Activated T-cell treated with anti-CD3 and anti-CD28 coated beads, Interleukin-2, amount 50 U/mL, for 48 hours (primary cell): ENCODE measurements at regions not wholly inside any gene's neighbourhood (a gene's known extent, or its start where the extent isn't known, plus 50 kb on each side); places are given as distances from the start of the nearest gene placed in this dataset.
"Not testable (repeated sequence)": the region's sequence is repeated elsewhere in the genome, so short reads cannot be mapped to it uniquely, and the experiment has no call there.

Experiments
- DNase-seq, 2 experiments: peaks; one replicate each; pipeline ENCODE4 v3.0.0-alpha.2; 2020

- no peak for DNase-seq
Measured at GRCh38 chrX:22538580-22538979, 265.9 kb downstream of the CBLL2 start.

DNA sequence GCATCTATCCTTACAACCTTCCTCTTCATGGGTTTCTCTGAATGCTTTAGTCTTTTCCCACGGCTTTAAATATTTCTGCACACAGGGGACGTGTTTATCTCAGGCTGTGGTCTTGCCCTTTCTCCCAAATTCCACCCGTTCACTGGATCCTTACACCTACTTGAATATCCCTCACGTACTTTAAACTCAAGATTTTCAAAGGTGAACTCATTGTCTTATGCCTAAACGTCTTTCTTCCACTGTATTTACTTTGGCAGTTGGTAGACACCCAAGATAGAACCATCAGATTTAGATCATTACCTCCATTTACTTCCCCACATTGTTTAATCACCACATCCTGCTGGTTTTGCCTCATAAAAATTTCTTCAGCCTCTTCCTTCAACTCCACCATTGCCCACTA lies 269.2 kb downstream of the CBLL2 start:
- DNase-seq, result no peak

GRCh38 chrX:22542641-22543040 lies 269.9 kb downstream of the CBLL2 start:
- no peak for DNase-seq

GRCh38 chrX:22559506-22559905 lies 286.8 kb downstream of the CBLL2 start:
- DNase-seq, result no peak

DNA sequence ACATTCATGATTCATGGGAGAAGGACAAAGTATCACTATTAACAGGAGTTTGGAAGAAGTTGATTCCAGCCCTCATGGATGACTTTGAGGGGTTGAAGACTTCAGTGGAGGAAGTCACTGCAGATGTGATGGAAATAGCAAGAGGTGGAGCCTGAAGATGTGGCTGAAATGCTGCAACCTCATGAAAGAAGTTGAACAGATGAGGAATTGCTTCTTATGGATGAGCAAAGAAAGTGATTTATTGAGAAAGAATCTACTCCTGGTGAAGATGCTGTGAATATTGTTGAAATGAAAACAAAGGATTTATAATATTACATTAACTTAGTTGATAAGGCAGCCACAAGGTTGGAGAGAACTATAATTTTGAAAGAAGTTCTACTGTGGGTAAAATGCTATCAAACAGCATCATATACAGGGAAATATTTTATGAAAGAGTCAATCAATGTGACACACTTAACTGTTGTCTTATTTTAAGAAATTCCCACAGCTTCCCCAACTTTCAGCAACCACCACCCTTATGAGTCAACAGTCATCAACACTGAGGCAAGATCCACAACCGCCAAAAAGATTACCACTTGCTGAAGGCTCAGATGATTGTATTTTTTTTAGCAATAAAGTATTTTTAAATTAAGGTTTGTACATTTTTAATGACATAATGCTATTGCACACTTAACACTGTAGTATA lies 302.6 kb downstream of the CBLL2 start:
- no peak for DNase-seq

DNA sequence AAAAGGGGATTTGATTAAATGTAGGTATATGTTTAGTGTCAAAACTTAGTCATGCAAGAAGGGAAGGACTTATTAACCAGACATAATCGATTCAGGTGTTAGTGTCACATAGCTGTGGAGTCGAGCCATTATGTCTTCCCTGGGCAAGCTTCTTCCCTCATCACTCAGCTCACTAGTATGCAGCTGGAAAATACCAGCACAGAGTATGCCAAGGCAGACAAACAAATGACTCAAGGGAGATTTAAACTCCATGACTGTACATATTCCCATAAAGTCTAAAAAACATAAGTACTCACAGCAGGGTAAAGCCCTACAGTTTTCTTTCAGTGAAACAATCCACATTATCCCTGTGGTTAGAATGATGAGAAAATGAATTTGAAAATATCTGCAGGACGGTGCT lies 304.5 kb downstream of the CBLL2 start:
- no peak for DNase-seq

DNA sequence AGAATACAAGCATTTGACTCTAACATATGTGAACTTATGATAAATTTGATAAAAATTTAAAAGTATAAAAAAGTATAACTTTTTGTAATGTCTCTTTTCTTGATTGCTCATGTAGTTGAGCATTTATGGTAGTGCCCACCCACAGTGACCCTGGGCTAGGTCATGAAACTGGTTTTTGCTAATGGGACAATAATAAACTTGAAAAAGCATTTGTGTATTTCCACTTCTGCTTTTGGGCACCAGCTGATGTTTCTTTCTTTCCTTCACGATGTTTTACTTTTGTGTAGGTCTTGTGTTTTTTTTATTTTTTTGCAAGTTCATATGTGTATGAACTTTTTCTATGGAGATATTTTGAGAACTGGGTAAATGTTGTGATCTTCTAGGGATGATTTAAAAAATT lies 313.1 kb downstream of the CBLL2 start:
- DNase-seq, result no peak

DNA sequence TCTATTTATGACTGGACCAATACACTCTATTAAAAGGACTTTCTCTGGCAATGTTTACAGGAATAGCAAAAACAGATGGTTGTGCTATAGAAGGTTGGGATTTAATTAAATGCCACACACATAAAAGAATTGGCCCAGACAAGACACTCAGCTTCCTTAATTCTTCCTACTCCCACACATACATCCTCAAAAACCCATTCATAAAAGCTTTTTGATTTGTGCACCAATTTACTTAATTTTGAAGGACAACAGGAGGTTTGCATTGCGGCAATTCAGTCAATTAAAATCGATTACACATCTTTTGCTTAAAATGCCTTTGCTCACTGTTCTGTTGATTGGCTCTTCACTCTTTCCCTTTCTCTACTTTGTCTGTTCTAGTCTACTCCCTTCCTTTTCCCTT lies 317.1 kb downstream of the CBLL2 start:
- DNase-seq, result no peak

- DNase-seq, result no peak
Measured at GRCh38 chrX:22594766-22595165, 322.1 kb downstream of the CBLL2 start.

- no peak for DNase-seq
Measured at GRCh38 chrX:22603060-22603459, 330.3 kb downstream of the CBLL2 start.

- not testable (repeated sequence) for DNase-seq
Measured at GRCh38 chrX:22609452-22609851, 336.7 kb downstream of the CBLL2 start.

DNA sequence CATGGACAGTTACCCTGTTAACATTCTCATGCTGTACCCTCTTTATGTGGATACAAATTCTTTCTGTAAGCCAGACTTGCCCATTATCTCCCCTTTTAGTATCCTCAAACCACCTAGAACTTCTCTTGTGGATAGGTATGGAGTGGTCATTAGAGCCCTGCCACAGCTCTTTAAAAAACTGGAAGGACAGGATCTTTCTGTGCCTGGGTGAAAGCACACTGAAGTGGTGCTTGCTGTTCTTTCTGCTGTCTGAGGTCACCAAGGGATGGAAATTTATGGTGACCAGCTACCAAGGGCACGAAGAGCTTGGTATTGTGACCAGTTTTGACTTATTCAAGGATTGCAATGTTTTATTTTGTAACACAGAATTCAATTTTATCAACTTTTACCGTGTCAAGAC lies 344.2 kb downstream of the CBLL2 start:
- DNase-seq, result no peak

- DNase-seq, result no peak
Measured at GRCh38 chrX:22627576-22627975, 354.9 kb downstream of the CBLL2 start.

DNA sequence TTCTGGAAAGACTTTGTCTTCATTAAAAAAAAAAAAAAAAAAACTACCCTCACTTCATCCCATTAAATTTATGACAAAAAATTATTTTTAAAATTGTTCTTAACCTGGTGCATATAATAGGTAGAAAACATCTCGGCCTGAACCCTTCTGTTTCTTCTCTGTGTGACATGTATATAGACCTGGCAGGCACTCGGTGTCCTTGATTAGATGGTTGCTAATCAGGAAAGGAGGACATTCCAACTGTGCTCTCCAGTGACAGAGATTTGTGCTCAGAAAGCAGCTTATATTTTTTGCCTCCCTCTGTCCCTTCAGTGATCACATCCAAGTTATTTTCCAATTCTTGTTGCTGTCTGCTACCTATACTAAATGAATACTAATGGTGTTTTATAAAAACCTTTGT lies 355.6 kb downstream of the CBLL2 start:
- DNase-seq, result no peak

DNA sequence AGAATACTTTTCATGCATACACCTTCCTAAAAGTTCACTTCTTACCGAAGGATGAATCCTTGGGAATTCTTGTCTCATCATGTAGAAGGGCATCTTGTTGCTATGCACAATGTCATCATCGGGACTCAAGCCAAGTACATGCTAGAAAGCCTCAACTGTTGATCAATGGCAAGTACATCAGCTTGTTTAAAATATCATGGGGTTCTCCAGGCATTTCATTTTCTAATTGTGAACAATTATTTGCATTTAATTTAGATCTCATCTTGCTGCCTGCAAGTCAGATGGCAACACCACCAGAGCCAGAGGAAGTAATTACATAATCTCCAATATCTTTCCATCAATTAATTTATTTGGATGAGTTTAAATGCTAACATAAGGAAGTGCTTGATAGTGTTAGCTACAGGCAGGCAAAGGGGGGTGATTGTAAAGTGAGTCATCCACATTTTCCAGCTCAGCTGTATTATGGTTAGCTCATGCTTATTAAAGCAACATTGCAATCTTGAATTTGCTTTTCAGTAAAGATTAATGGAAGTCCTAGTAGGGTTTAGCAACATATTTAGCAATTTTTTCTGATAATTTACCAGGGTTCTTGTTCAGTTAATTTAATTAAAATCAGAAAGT lies 356.5 kb downstream of the CBLL2 start:
- no peak for DNase-seq

DNA sequence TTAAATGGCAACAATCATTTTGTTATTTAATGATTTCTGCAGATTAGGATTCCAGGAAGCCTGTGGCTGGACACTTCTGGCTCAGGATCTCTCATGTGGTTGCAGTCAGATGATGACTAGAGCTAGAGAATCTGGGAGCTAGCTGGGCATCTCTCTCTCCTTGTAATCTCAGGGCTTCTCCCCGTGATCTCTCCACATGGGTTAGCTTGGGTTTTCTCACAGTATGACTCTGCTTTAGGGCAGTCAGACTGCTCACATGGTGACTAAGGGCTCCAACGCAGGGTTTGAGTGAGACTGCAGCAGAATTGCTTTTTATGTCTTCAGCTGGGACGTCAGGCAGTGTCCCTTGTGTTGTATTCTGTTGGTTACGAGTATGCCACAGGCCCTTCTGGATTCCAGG lies 361.4 kb downstream of the CBLL2 start:
- DNase-seq, result no peak

DNA sequence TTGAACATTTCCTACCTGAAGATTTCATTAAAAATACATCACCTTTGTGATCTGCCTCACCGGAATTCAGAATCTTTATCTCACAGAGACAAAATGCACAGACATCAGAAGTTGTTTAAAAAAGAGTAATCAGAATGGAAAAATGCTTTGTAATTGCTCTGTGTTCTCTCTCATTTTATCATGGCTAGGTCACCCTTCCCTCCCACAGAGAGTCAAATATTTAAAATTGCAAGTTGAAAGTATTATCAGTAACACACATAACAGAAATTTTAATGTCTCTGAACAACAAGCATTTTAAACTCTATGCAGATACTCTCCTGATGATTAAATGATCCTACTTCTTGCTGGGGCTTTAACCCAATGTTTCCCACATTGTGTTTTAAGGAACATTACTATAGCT lies 362.0 kb downstream of the CBLL2 start:
- no peak for DNase-seq

GRCh38 chrX:22648281-22648680 lies 351.5 kb upstream of the DDX53 start:
- no peak for DNase-seq

GRCh38 chrX:22650691-22651090 lies 349.1 kb upstream of the DDX53 start:
- DNase-seq, result no peak

DNA sequence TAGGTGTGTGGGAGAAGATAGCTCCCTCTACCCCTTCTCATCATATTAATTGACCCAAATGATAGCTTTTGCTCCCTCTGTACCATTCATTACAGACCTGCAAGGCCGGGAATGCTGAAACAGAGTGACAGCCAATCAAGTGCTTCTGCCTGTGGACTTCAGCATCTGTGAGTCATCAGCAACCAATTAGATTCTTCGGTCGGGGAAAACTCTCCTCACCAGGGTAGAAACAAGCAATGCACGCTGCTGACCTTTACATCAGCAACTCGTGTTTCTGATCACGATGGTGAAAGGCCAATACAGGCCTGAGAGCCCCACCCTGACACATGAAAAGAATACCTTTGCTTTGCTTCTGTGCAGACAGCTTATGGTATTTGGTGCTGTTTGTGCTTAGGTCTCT lies 347.2 kb upstream of the DDX53 start:
- no peak for DNase-seq

GRCh38 chrX:22660756-22661155 lies 339.0 kb upstream of the DDX53 start:
- no peak for DNase-seq

- no peak for DNase-seq
Measured at GRCh38 chrX:22662776-22663175, 337.0 kb upstream of the DDX53 start.

- DNase-seq, result no peak
Measured at GRCh38 chrX:22664826-22665225, 334.9 kb upstream of the DDX53 start.

- DNase-seq, result no peak
Measured at GRCh38 chrX:22665818-22666217, 333.9 kb upstream of the DDX53 start.

GRCh38 chrX:22666441-22666840 lies 333.3 kb upstream of the DDX53 start:
- DNase-seq, result no peak
